GM12878 (cell line): ENCODE measurements at regions not wholly inside any gene's neighbourhood (a gene's known extent, or its start where the extent isn't known, plus 50 kb on each side); places are given as distances from the start of the nearest gene placed in this dataset.

Experiments
- ATAC-seq: fragments of 200-7000 bp; cut with Tn5 transposase; 3 replicates; pipeline ENCODE4 v1.9.1; 2020; ENCODE audit warnings: mild to moderate bottlenecking, moderate library complexity
- BruUV-seq: library from RNA; stranded (reverse); fragments of 400-500 nt; replicated peaks from 2 replicates; lab custom pipeline; 2021; lab: Mats Ljungman, UMichigan
- CTCF ChIA-PET: fragments of 300-600 bp; sonication (Branson Sonifier 250); formaldehyde crosslinking; extraction: SDS; loops from one replicate; lab custom pipeline; 2021; ENCODE audit warnings: inconsistent platforms; lab: Yijun Ruan, JAX
- POLR2A ChIA-PET: fragments of 350-600 bp; formaldehyde crosslinking; extraction: SDS; loops from one replicate; lab custom pipeline; 2021; ENCODE audit warnings: inconsistent platforms; lab: Charles Lee
- RAD21 ChIA-PET: fragments of 300-600 bp; sonication (Branson Sonifier 250); formaldehyde crosslinking; loops from one replicate; lab custom pipeline; 2023; ENCODE audit warnings: antibody characterized with exemption; ENCODE audit not compliant: unreplicated experiment; lab: Charles Lee
- SMC1A ChIA-PET: fragments of 300-600 bp; sonication (Branson Sonifier 250); formaldehyde crosslinking; loops from one replicate; lab custom pipeline; 2023; ENCODE audit not compliant: unreplicated experiment, uncharacterized antibody; lab: Charles Lee
- DNase-seq: peaks from one replicate; pipeline ENCODE4 v3.0.0-alpha.2; 2011; ENCODE audit warnings: low read depth, low spot score
- FAIRE-seq: peaks from 3 replicates; lab custom pipeline; 2011; peaks lifted over from hg19 to GRCh38; lab: Jason Lieb, UNC
- H2AFZ ChIP-seq: 2 replicates; pipeline ENCODE4 v1.6.0; 2011; ENCODE audit warnings: low read depth, low read length, control low read depth; ENCODE audit not compliant: control insufficient read depth
- H3K27ac ChIP-seq: 2 replicates; pipeline ENCODE4 v1.5.1; 2011; ENCODE audit warnings: control low read depth; ENCODE audit not compliant: control insufficient read depth, insufficient read depth
- H3K27me3 ChIP-seq, 2 experiments: replicated peaks in 1 of 2; 2 replicates each; pipeline versions ENCODE4 v1.6.0 to v1.6.1; 2011; ENCODE audit warnings: low read length in 1 of 2; ENCODE audit not compliant: control insufficient read depth in 2 of 2, insufficient read depth in 2 of 2
- H3K36me3 ChIP-seq, 2 experiments: 2 replicates each; pipeline ENCODE4 v1.5.1; 2011; ENCODE audit warnings: low read length in 1 of 2; ENCODE audit not compliant: control insufficient read depth in 2 of 2, insufficient read depth in 2 of 2
- H3K4me1 ChIP-seq: 2 replicates; pipeline ENCODE4 v1.6.1; 2011; ENCODE audit warnings: mild to moderate bottlenecking, low read length, moderate library complexity, mixed read lengths; ENCODE audit not compliant: control insufficient read depth, insufficient read depth
- H3K4me2 ChIP-seq: 2 replicates; pipeline ENCODE4 v1.6.0; 2011; ENCODE audit warnings: control low read depth; ENCODE audit not compliant: control insufficient read depth, insufficient read depth
- H3K4me3 ChIP-seq: fragments of 200-600 bp; sonication (generic); 2 replicates; pipeline ENCODE4 v1.5.1; 2016
- H3K79me2 ChIP-seq: 2 replicates; pipeline ENCODE4 v1.6.0; 2011; ENCODE audit warnings: low read length; ENCODE audit not compliant: control insufficient read depth, insufficient read depth
- H3K9ac ChIP-seq: 2 replicates; pipeline ENCODE4 v1.8.0; 2011; ENCODE audit warnings: low read length, control low read depth, mixed read lengths; ENCODE audit not compliant: control insufficient read depth, insufficient read depth
- H3K9me3 ChIP-seq: replicated peaks from 3 replicates; pipeline ENCODE4 v1.5.1; 2011; ENCODE audit warnings: mild to moderate bottlenecking, low read length; ENCODE audit not compliant: control insufficient read depth, insufficient read depth
- H4K20me1 ChIP-seq: 2 replicates; pipeline ENCODE4 v1.6.0; 2011; ENCODE audit not compliant: control insufficient read depth, insufficient read depth
- RAD51 ChIP-seq: fragments of 450-650 bp; IDR thresholded peaks from 2 replicates; pipeline ENCODE4 v1.6.1; 2016; ENCODE audit warnings: moderate library complexity, mild to moderate bottlenecking, inconsistent platforms
- RB1 ChIP-seq: fragments of 450-650 bp; formaldehyde crosslinking; IDR thresholded peaks from 2 replicates; pipeline ENCODE4 v1.6.1; 2017; ENCODE audit warnings: mild to moderate bottlenecking, borderline replicate concordance
- SIN3A ChIP-seq: IDR thresholded peaks from 2 replicates; pipeline ENCODE4 v1.6.1; 2012; ENCODE audit warnings: low read depth, low read length, improper control_type of control experiment
- TCF7 ChIP-seq: IDR thresholded peaks from 2 replicates; pipeline ENCODE4 v1.6.1; 2014; ENCODE audit warnings: antibody characterized with exemption, borderline replicate concordance
- WGBS: methylation state at CpG from one replicate; pipeline ENCODE4 v1.1.6; 2016; ENCODE audit warnings: low lambda C conversion rate; ENCODE audit not compliant: insufficient replicate concordance, insufficient coverage; ENCODE audit errors: missing lambda C conversion rate; 5-methylcytosine and 5-hydroxymethylcytosine counted together
- in situ Hi-C: fragments of 300-500 bp; cut with MboI; formaldehyde crosslinking; loops from 9 replicates; pipeline ENCODE4 v1.14.3; 2018; ENCODE audit warnings: mixed read lengths
- intact Hi-C: fragments of 100-400 bp; cut with micrococcal nuclease; formaldehyde crosslinking; loops from one replicate; pipeline ENCODE4 v1.14.2; 2022; ENCODE audit not compliant: unreplicated experiment
- TF ChIP-seq, protein P1 (sequence below): fragments of 450-650 bp; formaldehyde crosslinking; IDR thresholded peaks from 2 replicates; pipeline ENCODE4 v1.5.0; 2022; ENCODE audit warnings: mild to moderate bottlenecking, missing genetic modification characterization

GRCh38 chr2:145939949-145940348 is 1420.0 kb upstream of the ZEB2 start:
- Histone ChIP-seq H3K27ac (no peak overlapping the region), H3K79me2 (no peaks in the 10 kb centered on the region), H4K20me1 (no peaks in the 10 kb centered on the region), H3K9me3 (no peaks in the 10 kb centered on the region), H3K9ac (no peak overlapping the region), H3K36me3 (no peaks in the 10 kb centered on the region), H3K4me1 (no peaks in the 10 kb centered on the region), H2AFZ (no peak overlapping the region), H3K4me3 (no peak overlapping the region), H3K27me3 (no peaks in the 10 kb centered on the region), H3K4me2 (no peak overlapping the region)
- ATAC-seq = no peak
- no peak for TF ChIP-seq SIN3A
- TF ChIP-seq RB1 = no peak
- no peak for TF ChIP-seq RAD51
- no peak for TF ChIP-seq TCF7
- in situ Hi-C loops (no loop called here), intact Hi-C loops (no loop called here)
- SMC1A ChIA-PET = interaction anchor here (0.8 kb wide), 1 partner anchor 31 kb away, joined by 3 read pairs; no protein-coding TSS in a partner anchor
- CTCF ChIA-PET = no interaction called here
- BruUV-seq = no TSS peak
- RAD21 ChIA-PET = no interaction called here
- FAIRE-seq = no peak
- POLR2A ChIA-PET = no interaction called here
- DNase-seq = no peak
- 6% methylated on average over 1 of the region's 1 CpG for WGBS

- BruUV-seq = no TSS peak
- DNase-seq = no peak
- WGBS = 52% methylated on average over 4 of the region's 4 CpGs
- Histone ChIP-seq H2AFZ (no peak overlapping the region), H3K4me2 (no peak overlapping the region), H3K36me3 (no peaks in the 10 kb centered on the region), H3K27me3 (no peaks in the 10 kb centered on the region), H3K9me3 (no peaks in the 10 kb centered on the region), H3K4me1 (no peaks in the 10 kb centered on the region), H3K79me2 (no peaks in the 10 kb centered on the region), H4K20me1 (no peaks in the 10 kb centered on the region), H3K9ac (no peak overlapping the region), H3K4me3 (no peak overlapping the region), H3K27ac (no peak overlapping the region)
- ChIA-PET CTCF (interaction anchor here (1.1 kb wide), 1 partner anchor 317 kb away, joined by 3 read pairs; no protein-coding TSS in a partner anchor), RAD21 (no interaction called here), SMC1A (no interaction called here), POLR2A (no interaction called here)
- FAIRE-seq = no peak
- intact Hi-C loops = no loop called here
- ATAC-seq = no peak
- in situ Hi-C loops = no loop called here
- TF ChIP-seq RB1 = no peak
- TF ChIP-seq, protein P1, sequence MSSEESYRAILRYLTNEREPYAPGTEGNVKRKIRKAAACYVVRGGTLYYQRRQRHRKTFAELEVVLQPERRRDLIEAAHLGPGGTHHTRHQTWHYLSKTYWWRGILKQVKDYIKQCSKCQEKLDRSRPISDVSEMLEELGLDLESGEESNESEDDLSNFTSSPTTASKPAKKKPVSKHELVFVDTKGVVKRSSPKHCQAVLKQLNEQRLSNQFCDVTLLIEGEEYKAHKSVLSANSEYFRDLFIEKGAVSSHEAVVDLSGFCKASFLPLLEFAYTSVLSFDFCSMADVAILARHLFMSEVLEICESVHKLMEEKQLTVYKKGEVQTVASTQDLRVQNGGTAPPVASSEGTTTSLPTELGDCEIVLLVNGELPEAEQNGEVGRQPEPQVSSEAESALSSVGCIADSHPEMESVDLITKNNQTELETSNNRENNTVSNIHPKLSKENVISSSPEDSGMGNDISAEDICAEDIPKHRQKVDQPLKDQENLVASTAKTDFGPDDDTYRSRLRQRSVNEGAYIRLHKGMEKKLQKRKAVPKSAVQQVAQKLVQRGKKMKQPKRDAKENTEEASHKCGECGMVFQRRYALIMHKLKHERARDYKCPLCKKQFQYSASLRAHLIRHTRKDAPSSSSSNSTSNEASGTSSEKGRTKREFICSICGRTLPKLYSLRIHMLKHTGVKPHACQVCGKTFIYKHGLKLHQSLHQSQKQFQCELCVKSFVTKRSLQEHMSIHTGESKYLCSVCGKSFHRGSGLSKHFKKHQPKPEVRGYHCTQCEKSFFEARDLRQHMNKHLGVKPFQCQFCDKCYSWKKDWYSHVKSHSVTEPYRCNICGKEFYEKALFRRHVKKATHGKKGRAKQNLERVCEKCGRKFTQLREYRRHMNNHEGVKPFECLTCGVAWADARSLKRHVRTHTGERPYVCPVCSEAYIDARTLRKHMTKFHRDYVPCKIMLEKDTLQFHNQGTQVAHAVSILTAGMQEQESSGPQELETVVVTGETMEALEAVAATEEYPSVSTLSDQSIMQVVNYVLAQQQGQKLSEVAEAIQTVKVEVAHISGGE (CRISPR knock-in tag) = no peak
Observed at GRCh38 chr2:145935016-145935415, 1415.1 kb upstream of the ZEB2 start.
